ENCODE measurements at regions not wholly inside any gene's neighbourhood (a gene's known extent, or its start where the extent isn't known, plus 50 kb on each side); places are given as distances from the start of the nearest gene placed in this dataset.

DNA sequence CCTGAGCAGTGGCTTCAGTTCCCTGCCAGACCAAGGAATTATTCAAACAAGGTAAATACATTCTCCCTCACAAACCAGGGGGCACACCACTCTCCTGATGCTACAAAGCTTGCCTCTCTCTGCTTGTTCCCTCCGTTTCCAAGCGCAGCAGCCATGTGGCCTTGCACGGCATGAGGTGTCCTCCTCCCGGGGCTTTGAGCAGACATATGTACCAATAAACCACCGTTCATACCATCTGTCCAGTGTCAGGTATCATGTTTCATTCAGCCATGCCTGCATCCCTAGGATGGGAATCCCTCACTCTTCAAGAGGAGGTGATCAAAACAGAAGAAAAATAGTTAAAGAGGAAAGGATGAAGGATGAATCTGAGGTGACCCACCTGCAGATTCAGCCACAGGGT, 282.7 kb downstream of the ENC1 start:
- TF ChIP-seq POLR2A (IDR thresholded peaks at IDR 0.05; ENCODE audit: low read depth, low read length) (no peak), POLR2AphosphoS5 (IDR thresholded peaks at IDR 0.05; ENCODE audit: low read depth, low read length) (no peak), TAF1 (IDR thresholded peaks at IDR 0.05; ENCODE audit: borderline replicate concordance, low read depth, low read length) (no peak)
